Right lobe of liver (tissue), 4 donors: ENCODE measurements at regions not wholly inside any gene's neighbourhood (a gene's known extent, or its start where the extent isn't known, plus 50 kb on each side); places are given as distances from the start of the nearest gene placed in this dataset.

Source experiments
- CTCF ChIP-seq, 4 donors: fragments of 200-600 bp in 3 of 4; fragments of 450-650 bp in 1 of 4; IDR thresholded peaks; one replicate each; pipeline versions ENCODE4 v1.5.1 to v1.8.0; 2016 to 2022; ENCODE audit warnings: antibody characterized with exemption in 4 of 4, mild to moderate bottlenecking in 2 of 4
- POLR2A ChIP-seq: fragments of 450-650 bp; IDR thresholded peaks from one replicate; pipeline ENCODE4 v1.6.1; 2017; ENCODE audit warnings: antibody characterized with exemption, mild to moderate bottlenecking
- donor health status: DM: no; HTN: no; CAD: no.
- donor health status: DM: no; HTN: no; CAD: no.
- donor health status: DM: no; HTN: yes; CAD: no.

GRCh38 chr2:49318531-49318930 lies 164.2 kb upstream of the FSHR start:
- TF ChIP-seq CTCF (IDR thresholded peaks at IDR 0.05) = no peak
- no peak for TF ChIP-seq POLR2A
